Myocyte (in vitro differentiated cells): ENCODE measurements at regions not wholly inside any gene's neighbourhood (a gene's known extent, or its start where the extent isn't known, plus 50 kb on each side); places are given as distances from the start of the nearest gene placed in this dataset.

Source experiments
- DNase-seq: peaks from one replicate; pipeline ENCODE4 v3.0.0-alpha.2; 2012; ENCODE audit warnings: low read depth

GRCh38 chr3:106209482-106209881, 340.7 kb upstream of the CBLB start:
- DNase-seq, result no peak

- DNase-seq, result no peak
Measured at GRCh38 chr3:106210923-106211322, 342.1 kb upstream of the CBLB start.

- no peak for DNase-seq
Measured at GRCh38 chr3:106212665-106213222, 343.9 kb upstream of the CBLB start.

- DNase-seq, result no peak
Measured at GRCh38 chr3:106213954-106214353, 345.1 kb upstream of the CBLB start.

GRCh38 chr3:106214641-106215040, 345.8 kb upstream of the CBLB start:
- DNase-seq, result no peak

- peak; percentile 83 for DNase-seq
Measured at GRCh38 chr3:106215047-106215446, 346.2 kb upstream of the CBLB start.

GRCh38 chr3:106217745-106218144, 348.9 kb upstream of the CBLB start:
- DNase-seq, result no peak

GRCh38 chr3:106227068-106227467, 358.3 kb upstream of the CBLB start:
- DNase-seq, result peak; percentile 9

GRCh38 chr3:106228271-106228670, 359.5 kb upstream of the CBLB start:
- no peak for DNase-seq

GRCh38 chr3:106229495-106230278, 360.9 kb upstream of the CBLB start:
- DNase-seq, result no peak

GRCh38 chr3:106231086-106231485, 362.3 kb upstream of the CBLB start:
- no peak for DNase-seq

- no peak for DNase-seq
Measured at GRCh38 chr3:106232956-106233355, 364.1 kb upstream of the CBLB start.

- no peak for DNase-seq
Measured at GRCh38 chr3:106239195-106239697, 370.4 kb upstream of the CBLB start.

- DNase-seq, result no peak
Measured at GRCh38 chr3:106241593-106241992, 372.8 kb upstream of the CBLB start.

- no peak for DNase-seq
Measured at GRCh38 chr3:106242781-106243180, 374.0 kb upstream of the CBLB start.

- no peak for DNase-seq
Measured at GRCh38 chr3:106245400-106245799, 376.6 kb upstream of the CBLB start.

- no peak for DNase-seq
Measured at GRCh38 chr3:106247902-106248684, 379.3 kb upstream of the CBLB start.

GRCh38 chr3:106249159-106249558, 380.3 kb upstream of the CBLB start:
- no peak for DNase-seq

GRCh38 chr3:106249981-106250380, 381.2 kb upstream of the CBLB start:
- no peak for DNase-seq

- no peak for DNase-seq
Measured at GRCh38 chr3:106251160-106251892, 382.5 kb upstream of the CBLB start.

GRCh38 chr3:106255870-106256248, 387.0 kb upstream of the CBLB start:
- no peak for DNase-seq
